ENCODE measurements at regions not wholly inside any gene's neighbourhood (a gene's known extent, or its start where the extent isn't known, plus 50 kb on each side); places are given as distances from the start of the nearest gene placed in this dataset.
A peak's percentile ranks its signal among the peaks of the same experiment; 100 is the strongest.

DNA sequence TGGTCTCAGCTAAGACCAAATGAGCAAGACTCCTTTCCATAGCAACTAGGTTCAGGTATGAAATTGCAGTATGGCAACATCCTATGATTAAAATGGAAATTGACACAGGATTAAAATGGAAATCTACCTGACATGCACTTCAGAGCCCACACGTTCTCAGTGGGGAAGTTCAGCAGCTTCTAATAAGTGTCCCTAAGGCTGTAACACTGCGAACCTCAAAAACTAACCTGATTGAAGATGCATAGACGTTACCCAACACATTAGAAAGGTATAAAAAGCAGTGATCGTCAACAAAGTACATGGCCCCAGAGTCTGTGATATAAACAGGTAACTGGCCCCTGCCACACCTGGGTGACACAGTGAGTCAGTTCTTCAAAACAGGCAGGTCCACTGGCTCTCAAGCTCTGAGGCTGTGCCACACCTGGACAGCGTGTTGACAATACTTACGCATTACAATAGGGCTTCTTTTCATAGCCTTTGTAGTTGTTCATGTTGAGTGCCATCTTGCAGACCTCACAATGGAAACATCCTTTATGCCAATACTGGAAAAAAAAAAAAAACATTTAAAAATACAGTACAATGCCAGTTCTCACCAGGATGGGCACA, 274.9 kb upstream of the NEBL start:
- Histone ChIP-seq H2BK5ac (ENCODE audit: low read depth, low read length) (no peak overlapping the region), H2BK20ac (ENCODE audit: low read length) (no peak overlapping the region), H2BK12ac (ENCODE audit: low read depth, low read length) (no peak overlapping the region), H2BK120ac (replicated peaks; ENCODE audit: low read depth, low read length) (no peak overlapping the region), H3K79me2 (ENCODE audit: control insufficient read depth in 1 of 2, insufficient read depth in 2 of 2, low read length in 2 of 2) (no peaks in the 10 kb centered on the region), H4K5ac (ENCODE audit: insufficient read length, low read depth, low read length) (no peak overlapping the region), H4K91ac (replicated peaks; ENCODE audit: insufficient read length, low read length) (no peak overlapping the region), H2AFZ (ENCODE audit: low read length) (no peak overlapping the region), H3K23ac (ENCODE audit: insufficient read length) (no peak overlapping the region), H3K36me3 (ENCODE audit: control insufficient read depth in 2 of 4, insufficient read depth in 4 of 4, low read length in 3 of 4) (peaks cover 0 to 10% (median 0%) of the 10 kb centered on the region in 4 experiments; a peak in 1 of 8 replicates), H3K79me1 (ENCODE audit: low read depth, low read length) (no peaks in the 10 kb centered on the region), H3K27me3 (replicated peaks in 1 of 4; ENCODE audit: control insufficient read depth in 3 of 4, extremely low read depth in 1 of 4, insufficient read depth in 3 of 4, low read length in 3 of 4) (peaks cover 0 to 18% (median 11%) of the 10 kb centered on the region in 4 experiments; a peak in 6 of 7 replicates), H3K18ac (ENCODE audit: extremely low read depth, low read length) (no peak overlapping the region), H3K4me1 (replicated peaks in 1 of 4; ENCODE audit: control insufficient read depth in 3 of 4, insufficient read depth in 4 of 4, low read length in 3 of 4) (peaks cover 0 to 6% (median 3%) of the 10 kb centered on the region in 4 experiments; a peak in 4 of 7 replicates), H3K56ac (replicated peaks; ENCODE audit: insufficient read length, low read depth, low read length) (no peak overlapping the region), H4K8ac (ENCODE audit: extremely low read depth, insufficient read depth, low read length) (no peak overlapping the region), H3K9me3 (ENCODE audit: insufficient read depth in 2 of 2, low read depth in 1 of 2, low read length in 1 of 2) (no peaks in the 10 kb centered on the region), H3K9ac (replicated peaks in 1 of 4; ENCODE audit: extremely low read depth in 1 of 4, low read depth in 3 of 4, low read length in 3 of 4) (no peak overlapping the region), H3K4ac (replicated peaks; ENCODE audit: insufficient read length, low read depth, low read length) (no peak overlapping the region), H3K27ac (ENCODE audit: low read depth, low read length) (no peak overlapping the region), H3K4me2 (ENCODE audit: insufficient read depth in 1 of 2, low read depth in 2 of 2, low read length in 2 of 2) (peak overlapping the region in 1 of 2 experiments; percentile 94; a peak in 1 of 4 replicates), H3K14ac (ENCODE audit: insufficient read length) (no peak overlapping the region), H3K23me2 (ENCODE audit: low read depth, low read length) (peaks cover 15% of the 10 kb centered on the region; the same call in 1 of the 2 replicates), H3K4me3 (ENCODE audit: extremely low read depth in 1 of 4, insufficient read depth in 2 of 4, low read depth in 3 of 4, low read length in 4 of 4) (no peak overlapping the region), H2BK15ac (ENCODE audit: low read length) (no peak overlapping the region), H2AK5ac (ENCODE audit: low read depth, low read length) (no peak overlapping the region), H4K20me1 (replicated peaks in 1 of 2; ENCODE audit: control insufficient read depth in 1 of 2, insufficient read depth in 2 of 2, low read length in 2 of 2) (peaks cover 0 to 2% of the 10 kb centered on the region in 2 experiments)
- ChIA-PET CTCF (ENCODE audit: partially characterized antibody) (interaction anchor here (0.5 to 2.3 kb wide), 25 partner anchors 9 to 781 kb away, joined by 3 to 21 read pairs (median 4); no protein-coding TSS in a partner anchor), POLR2A (ENCODE audit: partially characterized antibody) (interaction anchor here (0.9 to 1.5 kb wide), 3 partner anchors 9 to 13 kb away, joined by 3 to 5 read pairs (median 5); no protein-coding TSS in a partner anchor)
- FAIRE-seq = no peak
- TF ChIP-seq SUZ12 (IDR thresholded peaks at IDR 0.05; ENCODE audit: low read length) (no peak), EP300 (IDR thresholded peaks at IDR 0.05; ENCODE audit: borderline replicate concordance in 1 of 2, low read depth in 2 of 2, low read length in 2 of 2) (no peak), CREB1 (IDR thresholded peaks at IDR 0.05) (no peak), FOSL1 (IDR thresholded peaks at IDR 0.05; ENCODE audit: insufficient read depth, low read depth, low read length) (no peak), TBP (IDR thresholded peaks at IDR 0.05; ENCODE audit: low read depth, low read length) (no peak), RXRA (IDR thresholded peaks at IDR 0.05; ENCODE audit: insufficient read depth, low read depth, low read length) (no peak), TEAD4 (IDR thresholded peaks at IDR 0.05; ENCODE audit: low read depth, low read length) (no peak), BCL11A (IDR thresholded peaks at IDR 0.05; ENCODE audit: low read depth in 2 of 2, low read length in 2 of 2) (no peak), CEBPB (IDR thresholded peaks at IDR 0.05; ENCODE audit: low read depth, low read length) (no peak)
- TF ChIP-seq, protein P1, sequence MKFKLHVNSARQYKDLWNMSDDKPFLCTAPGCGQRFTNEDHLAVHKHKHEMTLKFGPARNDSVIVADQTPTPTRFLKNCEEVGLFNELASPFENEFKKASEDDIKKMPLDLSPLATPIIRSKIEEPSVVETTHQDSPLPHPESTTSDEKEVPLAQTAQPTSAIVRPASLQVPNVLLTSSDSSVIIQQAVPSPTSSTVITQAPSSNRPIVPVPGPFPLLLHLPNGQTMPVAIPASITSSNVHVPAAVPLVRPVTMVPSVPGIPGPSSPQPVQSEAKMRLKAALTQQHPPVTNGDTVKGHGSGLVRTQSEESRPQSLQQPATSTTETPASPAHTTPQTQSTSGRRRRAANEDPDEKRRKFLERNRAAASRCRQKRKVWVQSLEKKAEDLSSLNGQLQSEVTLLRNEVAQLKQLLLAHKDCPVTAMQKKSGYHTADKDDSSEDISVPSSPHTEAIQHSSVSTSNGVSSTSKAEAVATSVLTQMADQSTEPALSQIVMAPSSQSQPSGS (IDR thresholded peaks at IDR 0.05; ENCODE audit: low read length) = no peak
- WGBS, 2 experiments (ENCODE audit: extremely low coverage in 1 of 2, insufficient coverage in 1 of 2, insufficient read length in 1 of 2, insufficient replicate concordance in 2 of 2, low coverage in 1 of 2, low lambda C conversion rate in 2 of 2, missing lambda C conversion rate in 1 of 2) = 78% methylated on average over 6 of the region's 6 CpGs; no CpG with 5 or more reads in 1 of the 2 experiments
- no peak for DNase-seq (ENCODE audit: low read depth in 1 of 2, low spot score in 2 of 2)
